Hepatic stellate cell (primary cell): ENCODE measurements at regions not wholly inside any gene's neighbourhood (a gene's known extent, or its start where the extent isn't known, plus 50 kb on each side); places are given as distances from the start of the nearest gene placed in this dataset.

Experiments
- DNase-seq: peaks from one replicate; pipeline ENCODE4 v3.0.0; 2011; ENCODE audit warnings: low spot score

DNA sequence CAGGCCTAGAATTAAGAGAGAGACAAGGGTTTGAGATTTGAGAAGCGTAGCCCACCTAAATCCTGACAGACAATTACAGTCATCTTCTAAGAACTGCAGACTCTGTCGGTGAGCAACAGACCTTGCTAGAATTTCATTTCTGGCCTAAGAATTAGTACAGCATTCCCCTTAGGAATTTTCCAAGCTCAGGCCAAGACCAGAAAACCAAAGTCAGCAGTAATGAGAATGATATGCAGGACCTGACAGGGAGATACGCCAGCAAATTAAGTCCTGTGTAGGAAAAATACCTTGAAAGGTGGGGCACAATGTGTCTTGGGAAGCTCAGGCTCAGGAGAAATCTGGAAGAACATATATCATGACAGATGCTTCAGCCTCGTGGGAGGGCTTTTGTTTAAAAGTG lies 52.7 kb upstream of the HERPUD2 start:
- no peak for DNase-seq

DNA sequence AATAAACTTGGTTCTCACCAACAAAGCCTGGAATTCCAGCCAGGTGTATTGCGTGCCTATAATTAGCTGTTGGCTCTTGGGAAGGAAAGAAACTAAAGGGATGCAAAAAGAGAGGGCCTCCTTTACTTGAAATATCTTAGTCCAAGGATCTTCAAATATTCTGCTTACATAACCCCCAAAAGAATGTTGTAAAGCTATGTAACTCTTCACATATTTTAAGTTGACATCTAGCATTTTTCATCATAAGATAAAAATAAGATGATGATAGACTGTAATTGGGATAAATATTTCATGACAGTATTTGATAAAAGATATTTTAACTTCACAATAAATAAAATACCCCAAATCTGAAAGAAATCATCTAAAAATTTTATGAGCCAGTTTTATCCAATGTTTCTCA lies 52.5 kb upstream of the SEPTIN7 start:
- DNase-seq = peak; percentile 12

DNA sequence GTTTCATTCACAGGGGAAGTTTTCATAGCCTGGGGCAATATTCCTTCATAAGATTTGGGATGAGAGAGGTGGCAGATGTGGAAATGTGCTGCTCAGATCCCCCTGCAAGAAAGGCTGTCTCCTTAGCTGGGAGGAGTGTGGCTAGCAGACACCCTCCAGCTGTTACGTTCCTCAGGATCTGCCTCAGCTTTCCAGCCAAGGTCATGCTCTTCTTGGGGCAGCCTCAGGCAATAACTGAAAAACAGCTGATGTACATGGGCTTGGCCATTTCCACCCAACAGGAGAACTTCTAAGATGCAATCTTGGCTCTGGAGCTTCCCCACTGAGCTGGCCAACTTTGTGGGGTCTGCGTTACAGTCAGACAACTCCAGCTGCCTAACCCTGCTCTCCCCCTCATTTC lies 51.3 kb upstream of the SEPTIN7 start:
- DNase-seq = no peak
